ENCODE measurements at regions not wholly inside any gene's neighbourhood (a gene's known extent, or its start where the extent isn't known, plus 50 kb on each side); places are given as distances from the start of the nearest gene placed in this dataset.

GRCh38 chr18:46366201-46366600 lies 262.0 kb downstream of the HAUS1 start:
- TF ChIP-seq CTCF (conservative IDR thresholded peaks at IDR 0.05; ENCODE audit: low read depth, low read length), result no peak
- no peak for TF ChIP-seq EZH2 (IDR thresholded peaks at IDR 0.05; ENCODE audit: borderline replicate concordance, low read depth, low read length, poor library complexity, severe bottlenecking)

Data from A673 (cell line).